A549 (cell line): ENCODE measurements at regions not wholly inside any gene's neighbourhood (a gene's known extent, or its start where the extent isn't known, plus 50 kb on each side); places are given as distances from the start of the nearest gene placed in this dataset.

Experiments used
- ATAC-seq, 2 experiments: fragments of 200-7000 bp in 1 of 2; fragments of >200 bp in 1 of 2; cut with Nextera tagmentation in 1 of 2; cut with Tn5 transposase in 1 of 2; 3 replicates each; pipeline versions ENCODE4 v1.8.0 to v1.9.1; 2018 to 2020; ENCODE audit warnings: mild to moderate bottlenecking in 1 of 2, moderate library complexity in 1 of 2
- CTCF ChIA-PET: fragments of 300-600 bp; sonication (Branson Sonifier 250); formaldehyde crosslinking; extraction: SDS; loops from one replicate; lab custom pipeline; 2021; ENCODE audit warnings: antibody characterized with exemption, inconsistent platforms; lab: Yijun Ruan, JAX
- POLR2A ChIA-PET: fragments of 350-600 bp; formaldehyde crosslinking; extraction: SDS; loops from one replicate; lab custom pipeline; 2021; ENCODE audit warnings: antibody characterized with exemption, inconsistent platforms; lab: Yijun Ruan, JAX
- DNase-seq, 2 experiments: peaks; one replicate each; pipeline versions ENCODE4 v3.0.0 to v3.0.0-alpha.2; 2011 to 2016; ENCODE audit warnings: low read depth in 1 of 2, low spot score in 1 of 2
- FAIRE-seq: peaks from 2 replicates; lab custom pipeline; 2011; peaks lifted over from hg19 to GRCh38; lab: Jason Lieb, UNC
- H3K27ac ChIP-seq, 2 experiments: fragments of >200 bp; sonication (Bioruptor Twin); formaldehyde crosslinking; 3 replicates each; pipeline ENCODE4 v1.5.1; 2016 to 2017
- H3K4me1 ChIP-seq: fragments of >200 bp; sonication (Bioruptor Twin); formaldehyde crosslinking; 3 replicates; pipeline ENCODE4 v1.6.1; 2016
- H3K4me2 ChIP-seq: fragments of >200 bp; sonication (Bioruptor Twin); formaldehyde crosslinking; 3 replicates; pipeline ENCODE4 v1.6.1; 2016
- H3K4me3 ChIP-seq: fragments of >200 bp; sonication (Bioruptor Twin); formaldehyde crosslinking; 3 replicates; pipeline ENCODE4 v1.5.1; 2016
- H3K9me3 ChIP-seq: fragments of >200 bp; sonication (Bioruptor Twin); formaldehyde crosslinking; 3 replicates; pipeline ENCODE4 v1.6.1; 2016
- BHLHE40 ChIP-seq: IDR thresholded peaks from 2 replicates; pipeline ENCODE4 v1.6.1; 2012; ENCODE audit warnings: low read depth, low read length, inconsistent platforms
- CBX2 ChIP-seq: fragments of 200-600 bp; sonication (generic); IDR thresholded peaks from 2 replicates; pipeline ENCODE4 v1.6.1; 2016; ENCODE audit warnings: low read depth, mild to moderate bottlenecking, borderline replicate concordance
- CEBPB ChIP-seq, 2 experiments: fragments of >200 bp in 1 of 2; sonication (Bioruptor Twin) in 1 of 2; formaldehyde crosslinking in 1 of 2; IDR thresholded peaks; 2 replicates each; pipeline ENCODE4 v1.6.1; 2012 to 2016
- CHD2 ChIP-seq: fragments of 150-350 bp; IDR thresholded peaks from 2 replicates; pipeline ENCODE4 v1.6.1; 2014; ENCODE audit warnings: low read length; ENCODE audit not compliant: partially characterized antibody
- EHF ChIP-seq: fragments of 250-450 bp; sonication (Bioruptor Pico); IDR thresholded peaks from 2 replicates; pipeline ENCODE4 v1.5.0; 2020; ENCODE audit warnings: mild to moderate bottlenecking
- ESRRA ChIP-seq: fragments of 150-350 bp; IDR thresholded peaks from 2 replicates; pipeline ENCODE4 v1.6.1; 2014; ENCODE audit warnings: mild to moderate bottlenecking, low read length, borderline replicate concordance
- HMGXB4 ChIP-seq: fragments of 250-450 bp; sonication (Bioruptor Pico); IDR thresholded peaks from 2 replicates; pipeline ENCODE4 v1.5.0; 2021; ENCODE audit warnings: mild to moderate bottlenecking, moderate library complexity, borderline replicate concordance
- HOXA7 ChIP-seq: fragments of 250-450 bp; sonication (Bioruptor Pico); IDR thresholded peaks from 2 replicates; pipeline ENCODE4 v1.5.0; 2020; ENCODE audit warnings: mild to moderate bottlenecking, moderate library complexity
- JUN ChIP-seq, 2 experiments: fragments of >200 bp; sonication (Bioruptor Twin); formaldehyde crosslinking; IDR thresholded peaks; 2 replicates in 1 of 2; 3 replicates in 1 of 2; pipeline ENCODE4 v1.6.1; 2016 to 2017
- JUNB ChIP-seq: fragments of >200 bp; sonication (Bioruptor Twin); formaldehyde crosslinking; IDR thresholded peaks from 2 replicates; pipeline ENCODE4 v1.6.1; 2016
- KDM1A ChIP-seq: fragments of 200-600 bp; sonication (generic); IDR thresholded peaks from 2 replicates; pipeline ENCODE4 v1.6.1; 2016; ENCODE audit warnings: low read depth, mild to moderate bottlenecking
- KDM5A ChIP-seq: fragments of 200-600 bp; sonication (generic); IDR thresholded peaks from 2 replicates; pipeline ENCODE4 v1.6.1; 2016; ENCODE audit warnings: antibody characterized with exemption, mild to moderate bottlenecking
- MAX ChIP-seq: IDR thresholded peaks from 2 replicates; pipeline ENCODE4 v1.6.1; 2012
- MAZ ChIP-seq: fragments of 150-350 bp; IDR thresholded peaks from 2 replicates; pipeline ENCODE4 v1.6.1; 2014; ENCODE audit warnings: antibody characterized with exemption, low read depth, low read length, borderline replicate concordance
- NFE2L2 ChIP-seq: fragments of 150-350 bp; conservative IDR thresholded peaks from 2 replicates; pipeline ENCODE4 v1.6.1; 2014; ENCODE audit warnings: low read length
- NPAS2 ChIP-seq: fragments of 250-450 bp; sonication (Bioruptor Pico); IDR thresholded peaks from 2 replicates; pipeline ENCODE4 v1.8.0; 2022; ENCODE audit warnings: mild to moderate bottlenecking, moderate library complexity, borderline replicate concordance
- POLR2A ChIP-seq: IDR thresholded peaks from 2 replicates; pipeline ENCODE4 v1.6.1; 2012; ENCODE audit warnings: mild to moderate bottlenecking, low read length
- POLR2AphosphoS2 ChIP-seq: conservative IDR thresholded peaks from 2 replicates; pipeline ENCODE4 v1.6.1; 2012; ENCODE audit warnings: low read length, improper control_type of control experiment, inconsistent platforms
- RAD21 ChIP-seq, 2 experiments: fragments of >200 bp in 1 of 2; sonication (Bioruptor Twin) in 1 of 2; formaldehyde crosslinking in 1 of 2; IDR thresholded peaks in 1 of 2; conservative IDR thresholded peaks in 1 of 2; 2 replicates in 1 of 2; 3 replicates in 1 of 2; pipeline ENCODE4 v1.6.1; 2012 to 2018; ENCODE audit warnings: inconsistent platforms in 1 of 2
- RFX5 ChIP-seq: fragments of 450-650 bp; IDR thresholded peaks from 2 replicates; pipeline ENCODE4 v1.7.1; 2014; ENCODE audit warnings: antibody characterized with exemption, mild to moderate bottlenecking, moderate library complexity
- SMC3 ChIP-seq: fragments of >200 bp; sonication (Bioruptor Twin); formaldehyde crosslinking; IDR thresholded peaks from 3 replicates; pipeline ENCODE4 v1.6.1; 2018; ENCODE audit warnings: inconsistent platforms
- TP53 ChIP-seq: fragments of 250-450 bp; sonication (Bioruptor Pico); IDR thresholded peaks from 2 replicates; pipeline ENCODE4 v1.5.0; 2021; ENCODE audit warnings: mild to moderate bottlenecking, moderate library complexity
- WGBS: methylation state at CpG from one replicate; pipeline ENCODE4 v1.1.6; 2017; ENCODE audit errors: missing lambda C conversion rate; 5-methylcytosine and 5-hydroxymethylcytosine counted together
- TF ChIP-seq, protein P1 (sequence below): IDR thresholded peaks from 2 replicates; pipeline ENCODE4 v1.6.1; 2012; ENCODE audit warnings: low read depth, borderline replicate concordance
- TF ChIP-seq, protein P2 (sequence below): fragments of 150-350 bp; IDR thresholded peaks from 2 replicates; pipeline ENCODE4 v1.6.1; 2014; ENCODE audit warnings: low read depth, mild to moderate bottlenecking, low read length
- TF ChIP-seq, protein P3 (sequence below): fragments of >200 bp; sonication (Bioruptor Twin); formaldehyde crosslinking; IDR thresholded peaks from 3 replicates; pipeline ENCODE4 v1.5.1; 2016
- TF ChIP-seq, protein P4 (sequence below): fragments of 200-600 bp; sonication (generic); IDR thresholded peaks from 2 replicates; pipeline ENCODE4 v1.6.1; 2016; ENCODE audit warnings: antibody characterized with exemption, mild to moderate bottlenecking, moderate library complexity

GRCh38 chr6:119649531-119649930 is 300.0 kb upstream of the MAN1A1 start (continued):
- TF ChIP-seq HOXA7: no peak

DNA sequence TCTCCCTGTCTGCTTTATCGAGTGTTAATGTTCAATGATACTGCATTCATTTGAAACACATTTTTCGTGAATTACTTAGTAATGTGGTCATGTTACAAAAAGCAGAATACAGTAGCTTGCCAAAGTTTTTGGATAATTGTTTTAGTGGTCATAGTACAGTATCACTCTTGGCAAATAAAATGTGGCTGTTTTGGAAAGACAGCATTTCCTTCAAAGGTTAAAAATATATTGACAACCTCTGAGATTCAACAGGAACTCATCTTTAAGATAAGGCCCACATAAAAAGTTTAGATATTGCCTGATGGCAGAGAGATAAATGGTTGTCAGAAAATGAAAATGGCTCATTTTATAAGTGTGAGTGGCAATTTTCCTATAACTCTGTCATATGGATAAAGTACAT is 297.7 kb upstream of the MAN1A1 start:
- H3K27ac ChIP-seq: no peak overlapping the region
- FAIRE-seq: no peak
- WGBS: 7% methylated on average over 2 of the region's 2 CpGs
- no peak for TF ChIP-seq KDM5A
- TF ChIP-seq TP53: no peak
- TF ChIP-seq, protein P1, sequence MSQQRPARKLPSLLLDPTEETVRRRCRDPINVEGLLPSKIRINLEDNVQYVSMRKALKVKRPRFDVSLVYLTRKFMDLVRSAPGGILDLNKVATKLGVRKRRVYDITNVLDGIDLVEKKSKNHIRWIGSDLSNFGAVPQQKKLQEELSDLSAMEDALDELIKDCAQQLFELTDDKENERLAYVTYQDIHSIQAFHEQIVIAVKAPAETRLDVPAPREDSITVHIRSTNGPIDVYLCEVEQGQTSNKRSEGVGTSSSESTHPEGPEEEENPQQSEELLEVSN: no peak
- no peak for TF ChIP-seq HMGXB4 (CRISPR knock-in tag)
- TF ChIP-seq SMC3: no peak
- TF ChIP-seq, protein P2, sequence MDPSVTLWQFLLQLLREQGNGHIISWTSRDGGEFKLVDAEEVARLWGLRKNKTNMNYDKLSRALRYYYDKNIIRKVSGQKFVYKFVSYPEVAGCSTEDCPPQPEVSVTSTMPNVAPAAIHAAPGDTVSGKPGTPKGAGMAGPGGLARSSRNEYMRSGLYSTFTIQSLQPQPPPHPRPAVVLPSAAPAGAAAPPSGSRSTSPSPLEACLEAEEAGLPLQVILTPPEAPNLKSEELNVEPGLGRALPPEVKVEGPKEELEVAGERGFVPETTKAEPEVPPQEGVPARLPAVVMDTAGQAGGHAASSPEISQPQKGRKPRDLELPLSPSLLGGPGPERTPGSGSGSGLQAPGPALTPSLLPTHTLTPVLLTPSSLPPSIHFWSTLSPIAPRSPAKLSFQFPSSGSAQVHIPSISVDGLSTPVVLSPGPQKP: no peak
- no peak for TF ChIP-seq RAD21 (conservative IDR thresholded peaks at IDR 0.05 in 1 of 2, IDR thresholded peaks at IDR 0.05 in 1 of 2)
- no peak for TF ChIP-seq MAZ
- TF ChIP-seq CHD2: no peak
- TF ChIP-seq ESRRA: no peak
- TF ChIP-seq MAX: no peak
- TF ChIP-seq JUNB: no peak
- no peak for TF ChIP-seq NFE2L2
- H3K4me1 ChIP-seq: no peaks in the 10 kb centered on the region
- H3K4me2 ChIP-seq: no peak overlapping the region
- no peak overlapping the region for H3K4me3 ChIP-seq
- no peaks in the 10 kb centered on the region for H3K9me3 ChIP-seq
- no peak for DNase-seq
- CTCF ChIA-PET: no interaction called here
- ATAC-seq: no peak
- POLR2A ChIA-PET: no interaction called here

DNA sequence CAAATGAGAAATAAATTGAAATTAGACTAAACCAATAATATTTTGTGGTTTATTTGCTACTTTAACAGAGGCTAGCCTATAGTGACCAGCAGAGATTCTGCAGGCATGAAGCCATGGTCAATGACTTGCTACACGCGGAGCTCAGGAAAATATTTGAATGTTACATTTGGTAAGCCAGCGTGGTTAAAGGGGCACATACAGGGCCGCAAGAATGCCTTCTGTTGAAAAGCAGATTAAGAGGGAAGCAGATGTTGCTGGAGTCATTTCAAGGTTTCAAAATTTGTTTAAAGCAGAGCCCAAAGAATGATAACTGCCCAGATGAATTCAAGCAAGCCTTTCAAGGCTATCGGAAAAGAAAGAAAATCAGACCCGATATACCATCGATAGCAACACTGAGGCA is 294.3 kb upstream of the MAN1A1 start:
- no peak overlapping the region for H3K4me2 ChIP-seq
- no peak overlapping the region for H3K4me3 ChIP-seq
- ATAC-seq (no peak), FAIRE-seq (no peak), DNase-seq (no peak)
- POLR2A ChIA-PET: no interaction called here
- CTCF ChIA-PET: no interaction called here
- no peaks in the 10 kb centered on the region for H3K9me3 ChIP-seq
- TF ChIP-seq CEBPB (IDR thresholded peaks at IDR 0.05): no peak
- TF ChIP-seq, protein P3, sequence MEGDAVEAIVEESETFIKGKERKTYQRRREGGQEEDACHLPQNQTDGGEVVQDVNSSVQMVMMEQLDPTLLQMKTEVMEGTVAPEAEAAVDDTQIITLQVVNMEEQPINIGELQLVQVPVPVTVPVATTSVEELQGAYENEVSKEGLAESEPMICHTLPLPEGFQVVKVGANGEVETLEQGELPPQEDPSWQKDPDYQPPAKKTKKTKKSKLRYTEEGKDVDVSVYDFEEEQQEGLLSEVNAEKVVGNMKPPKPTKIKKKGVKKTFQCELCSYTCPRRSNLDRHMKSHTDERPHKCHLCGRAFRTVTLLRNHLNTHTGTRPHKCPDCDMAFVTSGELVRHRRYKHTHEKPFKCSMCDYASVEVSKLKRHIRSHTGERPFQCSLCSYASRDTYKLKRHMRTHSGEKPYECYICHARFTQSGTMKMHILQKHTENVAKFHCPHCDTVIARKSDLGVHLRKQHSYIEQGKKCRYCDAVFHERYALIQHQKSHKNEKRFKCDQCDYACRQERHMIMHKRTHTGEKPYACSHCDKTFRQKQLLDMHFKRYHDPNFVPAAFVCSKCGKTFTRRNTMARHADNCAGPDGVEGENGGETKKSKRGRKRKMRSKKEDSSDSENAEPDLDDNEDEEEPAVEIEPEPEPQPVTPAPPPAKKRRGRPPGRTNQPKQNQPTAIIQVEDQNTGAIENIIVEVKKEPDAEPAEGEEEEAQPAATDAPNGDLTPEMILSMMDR: no peak
- no peak for TF ChIP-seq JUN (IDR thresholded peaks at IDR 0.05)
- no peak for TF ChIP-seq POLR2A
- TF ChIP-seq POLR2AphosphoS2: no peak
- TF ChIP-seq BHLHE40: no peak
- TF ChIP-seq KDM1A: no peak
- TF ChIP-seq CBX2: no peak
- TF ChIP-seq RFX5: no peak
- no peak for TF ChIP-seq NPAS2 (CRISPR knock-in tag)
- TF ChIP-seq, protein P4, sequence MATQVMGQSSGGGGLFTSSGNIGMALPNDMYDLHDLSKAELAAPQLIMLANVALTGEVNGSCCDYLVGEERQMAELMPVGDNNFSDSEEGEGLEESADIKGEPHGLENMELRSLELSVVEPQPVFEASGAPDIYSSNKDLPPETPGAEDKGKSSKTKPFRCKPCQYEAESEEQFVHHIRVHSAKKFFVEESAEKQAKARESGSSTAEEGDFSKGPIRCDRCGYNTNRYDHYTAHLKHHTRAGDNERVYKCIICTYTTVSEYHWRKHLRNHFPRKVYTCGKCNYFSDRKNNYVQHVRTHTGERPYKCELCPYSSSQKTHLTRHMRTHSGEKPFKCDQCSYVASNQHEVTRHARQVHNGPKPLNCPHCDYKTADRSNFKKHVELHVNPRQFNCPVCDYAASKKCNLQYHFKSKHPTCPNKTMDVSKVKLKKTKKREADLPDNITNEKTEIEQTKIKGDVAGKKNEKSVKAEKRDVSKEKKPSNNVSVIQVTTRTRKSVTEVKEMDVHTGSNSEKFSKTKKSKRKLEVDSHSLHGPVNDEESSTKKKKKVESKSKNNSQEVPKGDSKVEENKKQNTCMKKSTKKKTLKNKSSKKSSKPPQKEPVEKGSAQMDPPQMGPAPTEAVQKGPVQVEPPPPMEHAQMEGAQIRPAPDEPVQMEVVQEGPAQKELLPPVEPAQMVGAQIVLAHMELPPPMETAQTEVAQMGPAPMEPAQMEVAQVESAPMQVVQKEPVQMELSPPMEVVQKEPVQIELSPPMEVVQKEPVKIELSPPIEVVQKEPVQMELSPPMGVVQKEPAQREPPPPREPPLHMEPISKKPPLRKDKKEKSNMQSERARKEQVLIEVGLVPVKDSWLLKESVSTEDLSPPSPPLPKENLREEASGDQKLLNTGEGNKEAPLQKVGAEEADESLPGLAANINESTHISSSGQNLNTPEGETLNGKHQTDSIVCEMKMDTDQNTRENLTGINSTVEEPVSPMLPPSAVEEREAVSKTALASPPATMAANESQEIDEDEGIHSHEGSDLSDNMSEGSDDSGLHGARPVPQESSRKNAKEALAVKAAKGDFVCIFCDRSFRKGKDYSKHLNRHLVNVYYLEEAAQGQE: no peak
- no peak for TF ChIP-seq MAZ
- TF ChIP-seq EHF: no peak
- no peak overlapping the region for H3K27ac ChIP-seq
- no peaks in the 10 kb centered on the region for H3K4me1 ChIP-seq
- 65% methylated on average over 7 of the region's 7 CpGs for WGBS
